IMR-90 (cell line): ENCODE measurements at regions not wholly inside any gene's neighbourhood (a gene's known extent, or its start where the extent isn't known, plus 50 kb on each side); places are given as distances from the start of the nearest gene placed in this dataset.

Experiments used
- ATAC-seq: fragments of 200-7000 bp; cut with Tn5 transposase; 2 replicates; pipeline ENCODE4 v1.9.1; 2020; ENCODE audit warnings: low read depth, mild to moderate bottlenecking, moderate library complexity
- BruUV-seq: library from RNA; stranded (reverse); fragments of 400-500 nt; replicated peaks from 2 replicates; lab custom pipeline; 2021; lab: Mats Ljungman, UMichigan
- CTCF ChIA-PET: fragments of 300-600 bp; formaldehyde crosslinking; extraction: SDS; loops from one replicate; lab custom pipeline; 2021; ENCODE audit warnings: antibody characterized with exemption; lab: Yijun Ruan, JAX
- POLR2A ChIA-PET: fragments of 300-600 bp; sonication (Branson Sonifier 250); formaldehyde crosslinking; loops from one replicate; lab custom pipeline; 2022; ENCODE audit warnings: antibody characterized with exemption; ENCODE audit not compliant: unreplicated experiment; lab: Charles Lee
- DNase-seq: peaks from one replicate; pipeline ENCODE4 v3.0.0; 2013
- H2AFZ ChIP-seq: replicated peaks from 2 replicates; pipeline ENCODE3; 2013; ENCODE audit warnings: low read length, mild to moderate bottlenecking; ENCODE audit not compliant: poor library complexity
- H2AK5ac ChIP-seq: 2 replicates; pipeline ENCODE4 v1.6.1; 2013; ENCODE audit warnings: low read depth, low read length, inconsistent platforms
- H2AK9ac ChIP-seq: replicated peaks from 2 replicates; pipeline ENCODE3; 2013; ENCODE audit warnings: mild to moderate bottlenecking, low read depth, low read length, moderate library complexity; ENCODE audit not compliant: poor library complexity
- H2BK120ac ChIP-seq: 2 replicates; pipeline ENCODE4 v1.6.1; 2013; ENCODE audit warnings: low read depth, low read length, inconsistent platforms
- H2BK15ac ChIP-seq: 3 replicates; pipeline ENCODE4 v1.6.1; 2013; ENCODE audit warnings: low read depth, low read length, inconsistent platforms
- H2BK20ac ChIP-seq: 2 replicates; pipeline ENCODE4 v1.6.1; 2013; ENCODE audit warnings: low read depth, mild to moderate bottlenecking, inconsistent platforms, low read length, moderate library complexity
- H2BK5ac ChIP-seq: 2 replicates; pipeline ENCODE4 v1.6.1; 2013; ENCODE audit warnings: mild to moderate bottlenecking, low read depth, low read length, inconsistent platforms; ENCODE audit not compliant: poor library complexity, severe bottlenecking
- H3K14ac ChIP-seq: replicated peaks from 2 replicates; pipeline ENCODE4 v1.6.1; 2013; ENCODE audit warnings: low read depth, low read length, inconsistent platforms
- H3K18ac ChIP-seq: 2 replicates; pipeline ENCODE4 v1.6.1; 2013; ENCODE audit warnings: low read depth, low read length, control low read depth
- H3K23ac ChIP-seq: 2 replicates; pipeline ENCODE4 v1.6.1; 2013; ENCODE audit warnings: low read depth, low read length, inconsistent platforms
- H3K27ac ChIP-seq: 2 replicates; pipeline ENCODE4 v1.5.1; 2013; ENCODE audit warnings: mild to moderate bottlenecking, control low read depth, low read length; ENCODE audit not compliant: insufficient read depth
- H3K27me3 ChIP-seq: 2 replicates; pipeline ENCODE4 v1.6.1; 2013; ENCODE audit warnings: low read length; ENCODE audit not compliant: control insufficient read depth, insufficient read depth
- H3K36me3 ChIP-seq: 2 replicates; pipeline ENCODE4 v1.6.1; 2013; ENCODE audit warnings: low read length, mixed read lengths; ENCODE audit not compliant: control insufficient read depth, insufficient read depth
- H3K4ac ChIP-seq: 2 replicates; pipeline ENCODE4 v1.6.1; 2013; ENCODE audit warnings: low read depth, low read length, inconsistent platforms
- H3K4me1 ChIP-seq: 2 replicates; pipeline ENCODE4 v1.6.1; 2013; ENCODE audit warnings: low read length, mixed read lengths; ENCODE audit not compliant: control insufficient read depth, insufficient read depth
- H3K4me2 ChIP-seq: 2 replicates; pipeline ENCODE4 v1.6.1; 2013; ENCODE audit warnings: low read depth, mild to moderate bottlenecking, control low read depth, low read length, moderate library complexity
- H3K4me3 ChIP-seq: 2 replicates; pipeline ENCODE4 v1.5.1; 2013; ENCODE audit warnings: low read depth, mild to moderate bottlenecking, control low read depth, low read length, moderate library complexity; ENCODE audit not compliant: insufficient read depth
- H3K56ac ChIP-seq: 2 replicates; pipeline ENCODE4 v1.6.1; 2013; ENCODE audit warnings: low read length, inconsistent platforms; ENCODE audit not compliant: insufficient read depth; ENCODE audit errors: extremely low read depth
- H3K79me1 ChIP-seq, 2 experiments: 2 replicates each; pipeline ENCODE4 v1.6.1; 2013; ENCODE audit warnings: low read length in 2 of 2, inconsistent platforms in 1 of 2, low read depth in 1 of 2
- H3K9ac ChIP-seq: 2 replicates; pipeline ENCODE4 v1.6.1; 2013; ENCODE audit warnings: low read depth, low read length, control low read depth
- H3K9me1 ChIP-seq: 2 replicates; pipeline ENCODE4 v1.6.1; 2013; ENCODE audit warnings: low read length, inconsistent platforms; ENCODE audit not compliant: insufficient read depth
- H3K9me3 ChIP-seq: 2 replicates; pipeline ENCODE4 v1.6.1; 2013; ENCODE audit warnings: low read length; ENCODE audit not compliant: control insufficient read depth, insufficient read depth
- H4K20me1 ChIP-seq: 2 replicates; pipeline ENCODE4 v1.6.1; 2013; ENCODE audit warnings: low read length, inconsistent platforms; ENCODE audit not compliant: insufficient read depth
- H4K5ac ChIP-seq: 2 replicates; pipeline ENCODE4 v1.6.1; 2013; ENCODE audit warnings: mild to moderate bottlenecking, low read depth, low read length, control low read depth
- H4K8ac ChIP-seq, 2 experiments: 2 replicates each; pipeline ENCODE4 v1.6.1; 2013; ENCODE audit warnings: low read depth in 2 of 2, low read length in 2 of 2, control low read depth in 1 of 2, inconsistent platforms in 1 of 2
- H4K91ac ChIP-seq: 2 replicates; pipeline ENCODE4 v1.6.1; 2013; ENCODE audit warnings: low read depth, low read length, inconsistent platforms; ENCODE audit not compliant: insufficient read depth
- CEBPB ChIP-seq: IDR thresholded peaks from 2 replicates; pipeline ENCODE4 v1.6.1; 2012; ENCODE audit warnings: low read depth, low read length, improper control_type of control experiment
- MAFK ChIP-seq: IDR thresholded peaks from 2 replicates; pipeline ENCODE4 v1.6.1; 2012; ENCODE audit warnings: low read depth, low read length, improper control_type of control experiment
- WGBS, 2 experiments: methylation state at CpG; one replicate each; pipeline versions ENCODE4 v1.1.5 to v1.1.7; 2013; ENCODE audit warnings: missing lambda C conversion rate in 2 of 2; ENCODE audit not compliant: insufficient read length in 1 of 2; ENCODE audit errors: extremely low coverage in 2 of 2; 5-methylcytosine and 5-hydroxymethylcytosine counted together
- dilution Hi-C: fragments of 300-500 bp; cut with HindIII; formaldehyde crosslinking; loops from one replicate; pipeline ENCODE4 v1.14.3; 2018; ENCODE audit warnings: low sequenced_read_pairs; ENCODE audit not compliant: unreplicated experiment
- in situ Hi-C: fragments of 300-500 bp; cut with MboI; formaldehyde crosslinking; loops from 3 replicates; pipeline ENCODE4 v1.14.3; 2019; ENCODE audit warnings: low sequenced_read_pairs, inconsistent platforms, mixed read lengths
- intact Hi-C: fragments of 100-400 bp; cut with micrococcal nuclease; formaldehyde crosslinking; loops from 2 replicates; pipeline ENCODE4 v1.10.0; 2022

- dilution Hi-C loops: no loop called here
- Histone ChIP-seq H2AK9ac (no peak overlapping the region), H3K27me3 (no peaks in the 10 kb centered on the region), H2AK5ac (no peak overlapping the region), H4K8ac (peak overlapping the region in 1 of 2 experiments; percentile 65; a peak in 1 of 4 replicates), H2AFZ (no peak overlapping the region), H3K36me3 (no peaks in the 10 kb centered on the region), H2BK5ac (peak overlapping the region; percentile 79), H2BK120ac (peak overlapping the region; percentile 55), H3K56ac (0 out of 2 replicates have a peak overlapping the region, but pooled peaks have one; percentile 19), H3K9me1 (no peaks in the 10 kb centered on the region), H3K4me1 (peaks cover 5% of the 10 kb centered on the region; the same call in 1 of the 2 replicates), H3K4me3 (no peak overlapping the region), H4K5ac (peak overlapping the region; percentile 86), H3K79me1 (no peaks in the 10 kb centered on the region), H2BK15ac (no peak overlapping the region), H3K23ac (no peak overlapping the region), H4K20me1 (no peaks in the 10 kb centered on the region), H4K91ac (0 out of 2 replicates have a peak overlapping the region, but pooled peaks have one; percentile 2), H3K18ac (peak overlapping the region; percentile 94), H3K9me3 (no peaks in the 10 kb centered on the region), H3K27ac (peak overlapping the region; percentile 58; the same call in 1 of the 2 replicates), H2BK20ac (no peak overlapping the region), H3K9ac (no peak overlapping the region), H3K4me2 (peak overlapping the region; percentile 74), H3K4ac (no peak overlapping the region), H3K14ac (no peak overlapping the region)
- CTCF ChIA-PET: no interaction called here
- POLR2A ChIA-PET: no interaction called here
- TF ChIP-seq CEBPB: peak; percentile 60
- TF ChIP-seq MAFK: no peak
- DNase-seq: peak; percentile 78
- no TSS peak for BruUV-seq
- in situ Hi-C loops: no loop called here
- no CpG with 5 or more reads among the region's 4 CpGs for WGBS, 2 experiments
- ATAC-seq: peak; percentile 94
- intact Hi-C loops: loop anchor here (1.0 kb wide), 1 partner anchor 348 kb away; no protein-coding TSS in a partner anchor
Observed at GRCh38 chr3:178036451-178037144, 499.6 kb upstream of the KCNMB2 start.
